ENCODE measurements at regions not wholly inside any gene's neighbourhood (a gene's known extent, or its start where the extent isn't known, plus 50 kb on each side); places are given as distances from the start of the nearest gene placed in this dataset.

DNA sequence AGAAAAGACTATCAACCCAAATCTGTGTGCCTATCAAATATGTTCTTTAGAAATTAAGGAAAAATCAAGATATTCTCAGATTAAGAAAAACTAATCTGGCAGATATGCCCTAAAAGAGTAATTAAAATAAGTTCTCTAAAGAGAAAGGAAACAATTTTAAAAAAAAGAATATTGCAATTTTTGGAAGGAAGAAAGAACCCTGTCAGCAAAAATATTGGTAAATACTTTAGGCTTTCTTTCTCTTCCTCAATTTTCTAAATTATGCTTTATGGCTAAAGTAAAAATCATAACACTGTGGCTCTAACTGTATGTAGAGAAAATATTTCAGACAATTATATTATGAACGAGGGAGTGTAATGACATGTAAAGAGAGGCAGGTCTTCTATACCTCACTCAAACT, 691.3 kb upstream of the PTBP2 start:
- H3K27ac ChIP-seq (ENCODE audit: low read depth, low read length), result no peak overlapping the region
- DNase-seq, result no peak
- Mint-ChIP-seq H3K36me3 (no peaks in the 10 kb centered on the region), H3K4me1 (no peaks in the 10 kb centered on the region), H3K4me3 (no peak overlapping the region), H3K27me3 (no peaks in the 10 kb centered on the region), H3K9me3 (peaks cover 3 to 16% (median 4%) of the 10 kb centered on the region in 5 donors), H3K27ac (no peak overlapping the region)
- no peaks in the 10 kb centered on the region for H3K9me3 ChIP-seq (ENCODE audit: low read length)
- no peaks in the 10 kb centered on the region for H3K27me3 ChIP-seq (ENCODE audit: insufficient read depth, low read length, poor library complexity, severe bottlenecking)
- ChIA-PET POLR2A (no interaction called here), CTCF (no interaction called here)
- no peak overlapping the region for H3K4me3 ChIP-seq (ENCODE audit: low read length)
- H3K36me3 ChIP-seq (ENCODE audit: insufficient read depth, low read length), result no peaks in the 10 kb centered on the region
- H3K4me1 ChIP-seq (ENCODE audit: insufficient read depth, low read length), result no peaks in the 10 kb centered on the region

DNA sequence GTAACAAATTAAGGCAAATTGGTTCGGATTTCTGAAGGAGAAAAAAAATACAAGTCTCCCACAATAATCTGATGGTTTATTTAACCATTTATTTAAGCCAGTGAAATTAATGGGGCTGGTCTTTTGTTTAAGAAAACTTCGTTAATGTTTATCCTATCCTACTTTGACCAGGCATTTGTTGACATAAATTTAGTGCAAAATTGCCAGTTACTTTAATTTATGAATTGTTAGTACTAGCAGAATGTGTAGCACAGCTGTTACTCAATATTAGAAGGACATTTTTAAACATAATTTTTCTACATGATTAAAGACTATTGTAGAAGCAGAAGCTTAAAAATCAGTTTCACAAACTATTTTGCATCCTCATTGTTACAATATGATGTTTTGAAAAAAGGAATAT, 687.6 kb upstream of the PTBP2 start:
- Mint-ChIP-seq H3K27ac (no peak overlapping the region), H3K36me3 (no peaks in the 10 kb centered on the region), H3K4me1 (no peaks in the 10 kb centered on the region), H3K27me3 (no peaks in the 10 kb centered on the region), H3K4me3 (no peak overlapping the region), H3K9me3 (peaks cover 0 to 19% (median 3%) of the 10 kb centered on the region in 5 donors)
- no peak for DNase-seq
- ChIA-PET CTCF (no interaction called here), POLR2A (no interaction called here)
- H3K4me1 ChIP-seq (ENCODE audit: insufficient read depth, low read length), result no peaks in the 10 kb centered on the region
- H3K27me3 ChIP-seq (ENCODE audit: insufficient read depth, low read length, poor library complexity, severe bottlenecking), result no peaks in the 10 kb centered on the region
- H3K36me3 ChIP-seq (ENCODE audit: insufficient read depth, low read length), result no peaks in the 10 kb centered on the region
- no peak overlapping the region for H3K4me3 ChIP-seq (ENCODE audit: low read length)
- H3K9me3 ChIP-seq (ENCODE audit: low read length), result no peaks in the 10 kb centered on the region
- H3K27ac ChIP-seq (ENCODE audit: low read depth, low read length), result no peak overlapping the region

DNA sequence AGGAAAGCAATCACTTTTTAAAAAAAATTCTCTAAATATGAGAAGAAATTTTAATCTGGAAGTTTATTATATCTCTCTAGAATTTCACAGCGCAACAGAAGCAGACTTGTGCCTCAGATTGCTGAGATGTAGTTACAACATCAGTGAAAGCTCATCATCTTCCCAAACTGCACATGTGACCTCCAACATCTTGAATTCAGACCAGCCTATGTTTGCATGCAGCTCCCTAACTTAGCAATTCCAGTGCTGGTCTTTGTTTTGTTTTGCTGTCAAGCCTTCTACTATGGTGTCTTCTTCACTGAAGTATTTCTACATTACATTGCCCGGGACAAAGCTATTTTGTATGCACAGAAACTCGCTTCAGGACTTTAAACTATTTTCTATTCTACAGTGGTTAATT, 684.8 kb upstream of the PTBP2 start:
- peaks cover 0 to 13% (median 5%) of the 10 kb centered on the region in 5 donors for H3K9me3 Mint-ChIP-seq
- H3K27ac Mint-ChIP-seq, result no peak overlapping the region
- Histone ChIP-seq H3K4me1 (ENCODE audit: insufficient read depth, low read length) (no peaks in the 10 kb centered on the region), H3K27me3 (ENCODE audit: insufficient read depth, low read length, poor library complexity, severe bottlenecking) (no peaks in the 10 kb centered on the region), H3K36me3 (ENCODE audit: insufficient read depth, low read length) (no peaks in the 10 kb centered on the region), H3K27ac (ENCODE audit: low read depth, low read length) (no peak overlapping the region), H3K4me3 (ENCODE audit: low read length) (no peak overlapping the region), H3K9me3 (ENCODE audit: low read length) (no peaks in the 10 kb centered on the region)
- no peak overlapping the region for H3K4me3 Mint-ChIP-seq
- DNase-seq, result no peak
- no peaks in the 10 kb centered on the region for H3K27me3 Mint-ChIP-seq
- no peaks in the 10 kb centered on the region for H3K36me3 Mint-ChIP-seq
- no peaks in the 10 kb centered on the region for H3K4me1 Mint-ChIP-seq
- POLR2A ChIA-PET, result no interaction called here
- CTCF ChIA-PET, result no interaction called here

DNA sequence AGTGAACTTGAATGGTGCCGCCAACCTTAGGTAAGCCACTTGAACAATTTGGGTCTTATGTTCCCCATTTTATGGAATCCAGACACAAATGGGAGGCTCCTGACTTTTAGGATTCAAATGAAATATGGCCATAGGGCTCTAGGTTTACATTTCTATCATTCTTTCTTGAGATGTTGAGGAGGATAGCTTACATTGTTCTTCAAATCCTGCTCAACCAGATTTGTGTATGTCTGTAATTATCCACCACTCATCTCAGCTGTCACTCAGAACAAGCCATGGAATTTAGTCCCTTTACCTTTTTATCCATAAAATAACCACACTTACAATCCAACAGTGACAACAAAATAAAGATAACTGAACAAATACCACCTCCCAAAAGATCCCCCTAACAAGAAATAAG, 682.9 kb upstream of the PTBP2 start:
- Mint-ChIP-seq H3K27ac (no peak overlapping the region), H3K36me3 (no peaks in the 10 kb centered on the region), H3K9me3 (peaks cover 2 to 9% (median 5%) of the 10 kb centered on the region in 5 donors), H3K4me3 (no peak overlapping the region), H3K4me1 (no peaks in the 10 kb centered on the region), H3K27me3 (no peaks in the 10 kb centered on the region)
- H3K36me3 ChIP-seq (ENCODE audit: insufficient read depth, low read length), result no peaks in the 10 kb centered on the region
- H3K27me3 ChIP-seq (ENCODE audit: insufficient read depth, low read length, poor library complexity, severe bottlenecking), result no peaks in the 10 kb centered on the region
- CTCF ChIA-PET, result no interaction called here
- no peak overlapping the region for H3K4me3 ChIP-seq (ENCODE audit: low read length)
- H3K9me3 ChIP-seq (ENCODE audit: low read length), result no peaks in the 10 kb centered on the region
- no peak for DNase-seq
- H3K27ac ChIP-seq (ENCODE audit: low read depth, low read length), result no peak overlapping the region
- POLR2A ChIA-PET, result no interaction called here
- no peaks in the 10 kb centered on the region for H3K4me1 ChIP-seq (ENCODE audit: insufficient read depth, low read length)

DNA sequence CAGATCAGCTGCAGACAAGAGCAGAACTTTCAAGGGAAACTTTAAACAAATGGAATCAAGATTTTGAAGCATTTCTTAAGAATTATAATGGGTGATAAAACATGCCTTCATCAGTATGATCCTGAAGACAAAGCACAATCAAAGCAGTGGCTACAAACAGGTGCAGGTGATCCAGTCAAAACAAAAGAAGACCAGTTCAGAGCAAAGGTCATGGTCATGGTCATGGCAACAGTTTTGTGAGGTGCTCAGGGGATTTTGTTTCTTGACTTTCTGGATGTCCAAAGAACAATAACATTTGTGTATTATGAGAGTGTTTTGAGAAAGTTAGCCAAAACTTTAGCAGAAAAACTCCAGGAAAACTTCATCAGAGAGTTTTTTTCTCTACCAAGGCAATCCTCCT, 681.7 kb upstream of the PTBP2 start:
- POLR2A ChIA-PET, result no interaction called here
- no peak for DNase-seq
- Mint-ChIP-seq H3K4me1 (no peaks in the 10 kb centered on the region), H3K36me3 (no peaks in the 10 kb centered on the region), H3K9me3 (peaks cover 2 to 9% (median 6%) of the 10 kb centered on the region in 5 donors), H3K27me3 (no peaks in the 10 kb centered on the region), H3K4me3 (no peak overlapping the region), H3K27ac (no peak overlapping the region)
- Histone ChIP-seq H3K27ac (ENCODE audit: low read depth, low read length) (no peak overlapping the region), H3K27me3 (ENCODE audit: insufficient read depth, low read length, poor library complexity, severe bottlenecking) (no peaks in the 10 kb centered on the region), H3K36me3 (ENCODE audit: insufficient read depth, low read length) (no peaks in the 10 kb centered on the region), H3K9me3 (ENCODE audit: low read length) (peaks cover 3% of the 10 kb centered on the region), H3K4me3 (ENCODE audit: low read length) (no peak overlapping the region), H3K4me1 (ENCODE audit: insufficient read depth, low read length) (no peaks in the 10 kb centered on the region)
- CTCF ChIA-PET, result no interaction called here

DNA sequence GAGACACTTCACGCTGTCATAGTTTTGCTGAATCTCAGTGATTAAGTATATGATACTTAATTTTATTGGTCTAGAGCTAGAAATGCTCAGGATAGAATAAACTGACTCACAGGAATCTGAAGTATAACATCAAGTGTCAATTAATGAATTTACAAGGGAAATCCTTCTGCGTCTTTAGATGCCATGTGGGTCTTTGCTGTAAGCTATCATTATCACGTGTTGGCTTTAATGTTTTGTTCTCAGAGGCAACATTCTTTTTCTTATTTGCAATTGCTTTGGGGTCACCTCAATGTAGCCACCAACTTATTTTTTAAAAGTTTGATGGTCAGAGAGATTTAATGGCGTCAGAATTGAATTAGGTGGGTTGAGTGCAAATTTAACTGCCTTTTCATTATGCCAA, 680.1 kb upstream of the PTBP2 start:
- DNase-seq, result no peak
- H3K4me3 Mint-ChIP-seq, result no peak overlapping the region
- CTCF ChIA-PET, result no interaction called here

DNA sequence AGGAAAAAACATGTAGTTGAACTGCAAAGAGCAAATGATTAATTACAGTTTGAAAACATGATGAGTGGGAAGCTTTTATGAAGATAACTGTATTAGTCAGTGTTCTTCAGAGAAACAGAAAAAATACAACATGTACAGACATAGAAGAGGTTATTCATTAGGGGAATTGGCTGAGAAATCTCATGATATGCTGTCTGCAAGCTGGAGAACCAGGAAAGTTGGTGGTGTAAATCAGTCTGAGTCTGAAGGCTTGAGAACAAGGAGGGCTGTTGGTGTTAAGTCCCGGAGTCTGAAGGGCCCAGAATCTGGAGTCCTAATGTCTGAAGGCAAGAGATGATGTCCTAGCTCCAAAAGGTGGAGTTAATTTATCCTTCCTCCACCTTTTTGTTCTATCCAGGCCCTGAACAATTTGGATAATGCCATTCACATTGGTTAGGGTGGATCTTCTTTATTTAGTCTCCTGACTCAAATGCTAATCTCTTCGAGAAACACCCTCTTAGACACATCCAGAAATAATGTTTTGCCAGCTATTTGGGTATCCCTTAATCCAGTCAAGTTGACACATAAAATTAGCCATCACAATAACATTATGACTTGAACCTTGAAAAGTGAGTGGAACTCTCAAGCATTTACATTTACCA, 672.9 kb upstream of the PTBP2 start:
- Histone ChIP-seq H3K36me3 (ENCODE audit: insufficient read depth, low read length) (no peaks in the 10 kb centered on the region), H3K4me1 (ENCODE audit: insufficient read depth, low read length) (no peaks in the 10 kb centered on the region), H3K9me3 (ENCODE audit: low read length) (peaks cover 3% of the 10 kb centered on the region), H3K27ac (ENCODE audit: low read depth, low read length) (no peak overlapping the region), H3K27me3 (ENCODE audit: insufficient read depth, low read length, poor library complexity, severe bottlenecking) (no peaks in the 10 kb centered on the region), H3K4me3 (ENCODE audit: low read length) (no peak overlapping the region)
- H3K36me3 Mint-ChIP-seq, result no peaks in the 10 kb centered on the region
- no peak for DNase-seq
- CTCF ChIA-PET, result no interaction called here
- no peaks in the 10 kb centered on the region for H3K4me1 Mint-ChIP-seq
- H3K9me3 Mint-ChIP-seq, result peaks cover 0 to 10% (median 4%) of the 10 kb centered on the region in 5 donors
- H3K27me3 Mint-ChIP-seq, result no peaks in the 10 kb centered on the region
- no peak overlapping the region for H3K27ac Mint-ChIP-seq
- POLR2A ChIA-PET, result interaction anchor here (1.0 kb wide), 1 partner anchor 22 kb away, joined by 3 read pairs; no protein-coding TSS in a partner anchor
- H3K4me3 Mint-ChIP-seq, result no peak overlapping the region

More for the DNA sequence above, 680.1 kb upstream of the PTBP2 start:
- Mint-ChIP-seq H3K4me1 (no peaks in the 10 kb centered on the region), H3K27me3 (no peaks in the 10 kb centered on the region), H3K36me3 (no peaks in the 10 kb centered on the region), H3K9me3 (peaks cover 2 to 8% (median 6%) of the 10 kb centered on the region in 5 donors), H3K27ac (no peak overlapping the region)
- Histone ChIP-seq H3K27me3 (ENCODE audit: insufficient read depth, low read length, poor library complexity, severe bottlenecking) (no peaks in the 10 kb centered on the region), H3K27ac (ENCODE audit: low read depth, low read length) (no peak overlapping the region), H3K4me1 (ENCODE audit: insufficient read depth, low read length) (no peaks in the 10 kb centered on the region), H3K36me3 (ENCODE audit: insufficient read depth, low read length) (no peaks in the 10 kb centered on the region), H3K4me3 (ENCODE audit: low read length) (no peak overlapping the region), H3K9me3 (ENCODE audit: low read length) (peaks cover 3% of the 10 kb centered on the region)
- POLR2A ChIA-PET, result no interaction called here

DNA sequence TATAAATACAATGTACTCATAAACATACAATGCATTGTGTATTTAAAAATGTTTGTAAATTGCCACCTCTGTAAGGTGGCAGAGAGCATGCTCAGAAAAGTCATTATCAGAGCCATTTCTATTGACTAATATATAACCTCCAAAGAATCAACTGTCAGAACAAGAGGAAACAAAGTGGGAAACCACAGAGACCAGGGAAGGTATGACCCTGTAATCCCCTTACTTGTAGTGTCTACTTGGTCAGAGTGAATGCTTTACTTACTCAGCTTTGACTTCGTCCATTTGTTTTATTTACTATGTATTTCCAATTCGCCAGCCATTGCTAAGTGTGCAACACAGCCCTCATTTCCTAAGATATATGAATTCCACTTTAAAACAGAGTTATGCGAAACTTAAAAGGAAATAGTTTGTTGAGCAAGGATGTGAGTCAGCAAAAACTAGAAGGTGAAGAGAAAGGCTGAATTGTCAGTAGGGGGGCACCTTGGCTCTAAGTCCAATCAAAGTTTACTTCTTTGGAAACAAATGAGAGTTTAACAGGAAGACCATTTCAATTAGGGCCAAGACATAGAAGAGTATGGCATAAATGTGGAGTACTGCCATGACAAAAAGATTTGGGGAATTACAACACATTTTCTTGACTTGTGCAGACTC, 671.7 kb upstream of the PTBP2 start:
- ChIA-PET POLR2A (no interaction called here), CTCF (no interaction called here)
- no peak overlapping the region for H3K27ac Mint-ChIP-seq
- DNase-seq, result no peak
- H3K4me1 ChIP-seq (ENCODE audit: insufficient read depth, low read length), result no peaks in the 10 kb centered on the region
- H3K4me3 ChIP-seq (ENCODE audit: low read length), result no peak overlapping the region
- H3K27ac ChIP-seq (ENCODE audit: low read depth, low read length), result no peak overlapping the region
- no peaks in the 10 kb centered on the region for H3K27me3 Mint-ChIP-seq
- no peaks in the 10 kb centered on the region for H3K36me3 ChIP-seq (ENCODE audit: insufficient read depth, low read length)
- H3K4me3 Mint-ChIP-seq, result no peak overlapping the region
- H3K9me3 Mint-ChIP-seq, result peaks cover 4 to 14% (median 6%) of the 10 kb centered on the region in 5 donors
- no peaks in the 10 kb centered on the region for H3K9me3 ChIP-seq (ENCODE audit: low read length)
- no peaks in the 10 kb centered on the region for H3K4me1 Mint-ChIP-seq
- no peaks in the 10 kb centered on the region for H3K36me3 Mint-ChIP-seq
- H3K27me3 ChIP-seq (ENCODE audit: insufficient read depth, low read length, poor library complexity, severe bottlenecking), result no peaks in the 10 kb centered on the region

Measured in CD8-positive, alpha-beta memory T cell (primary cell).